Astrocyte of the cerebellum (primary cell): ENCODE measurements at regions not wholly inside any gene's neighbourhood (a gene's known extent, or its start where the extent isn't known, plus 50 kb on each side); places are given as distances from the start of the nearest gene placed in this dataset.

Experiments used
- DNase-seq: peaks from one replicate; pipeline ENCODE4 v3.0.0-alpha.2; 2011; ENCODE audit warnings: low read depth
- H3K4me3 ChIP-seq: 2 replicates; pipeline ENCODE4 v1.5.1; 2011; ENCODE audit warnings: mild to moderate bottlenecking, low read depth, low read length, moderate library complexity
- in situ Hi-C: cut with HindIII; loops from 2 replicates; pipeline ENCODE4 v1.10.0; 2017; ENCODE audit warnings: low sequenced_read_pairs
- TF ChIP-seq, protein P1 (sequence below): IDR thresholded peaks from 2 replicates; pipeline ENCODE4 v1.5.1; 2012; ENCODE audit warnings: low read length, low read depth, moderate library complexity, mild to moderate bottlenecking; ENCODE audit errors: missing control alignments

DNA sequence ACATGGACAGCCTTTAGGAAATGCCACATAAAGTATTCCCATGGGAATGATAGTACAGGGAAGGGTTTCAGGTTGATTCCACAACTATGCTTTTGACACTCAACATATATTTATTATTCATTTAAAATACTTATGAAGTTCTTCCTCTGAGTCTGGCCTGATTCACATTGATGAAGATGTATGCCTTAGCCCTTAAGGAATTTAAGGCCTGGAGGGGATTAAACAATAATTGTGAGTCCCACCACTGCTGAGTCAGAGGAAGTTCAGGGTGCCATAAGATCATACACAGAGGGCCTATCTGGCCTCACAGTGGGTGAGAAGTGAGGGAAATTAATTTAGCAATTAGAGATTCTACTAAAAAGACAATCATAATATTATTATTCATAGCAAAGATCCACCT lies 161.1 kb upstream of the SNX19 start:
- no peak for DNase-seq
- TF ChIP-seq, protein P1, sequence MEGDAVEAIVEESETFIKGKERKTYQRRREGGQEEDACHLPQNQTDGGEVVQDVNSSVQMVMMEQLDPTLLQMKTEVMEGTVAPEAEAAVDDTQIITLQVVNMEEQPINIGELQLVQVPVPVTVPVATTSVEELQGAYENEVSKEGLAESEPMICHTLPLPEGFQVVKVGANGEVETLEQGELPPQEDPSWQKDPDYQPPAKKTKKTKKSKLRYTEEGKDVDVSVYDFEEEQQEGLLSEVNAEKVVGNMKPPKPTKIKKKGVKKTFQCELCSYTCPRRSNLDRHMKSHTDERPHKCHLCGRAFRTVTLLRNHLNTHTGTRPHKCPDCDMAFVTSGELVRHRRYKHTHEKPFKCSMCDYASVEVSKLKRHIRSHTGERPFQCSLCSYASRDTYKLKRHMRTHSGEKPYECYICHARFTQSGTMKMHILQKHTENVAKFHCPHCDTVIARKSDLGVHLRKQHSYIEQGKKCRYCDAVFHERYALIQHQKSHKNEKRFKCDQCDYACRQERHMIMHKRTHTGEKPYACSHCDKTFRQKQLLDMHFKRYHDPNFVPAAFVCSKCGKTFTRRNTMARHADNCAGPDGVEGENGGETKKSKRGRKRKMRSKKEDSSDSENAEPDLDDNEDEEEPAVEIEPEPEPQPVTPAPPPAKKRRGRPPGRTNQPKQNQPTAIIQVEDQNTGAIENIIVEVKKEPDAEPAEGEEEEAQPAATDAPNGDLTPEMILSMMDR, result no peak
- in situ Hi-C loops, result no loop called here
- no peak overlapping the region for H3K4me3 ChIP-seq

- no peak for DNase-seq
- H3K4me3 ChIP-seq, result no peak overlapping the region
- TF ChIP-seq, protein P1, result no peak
- in situ Hi-C loops, result no loop called here
These were observed 162.8 kb upstream of the SNX19 start for GRCh38 chr11:131079036-131079435.

DNA sequence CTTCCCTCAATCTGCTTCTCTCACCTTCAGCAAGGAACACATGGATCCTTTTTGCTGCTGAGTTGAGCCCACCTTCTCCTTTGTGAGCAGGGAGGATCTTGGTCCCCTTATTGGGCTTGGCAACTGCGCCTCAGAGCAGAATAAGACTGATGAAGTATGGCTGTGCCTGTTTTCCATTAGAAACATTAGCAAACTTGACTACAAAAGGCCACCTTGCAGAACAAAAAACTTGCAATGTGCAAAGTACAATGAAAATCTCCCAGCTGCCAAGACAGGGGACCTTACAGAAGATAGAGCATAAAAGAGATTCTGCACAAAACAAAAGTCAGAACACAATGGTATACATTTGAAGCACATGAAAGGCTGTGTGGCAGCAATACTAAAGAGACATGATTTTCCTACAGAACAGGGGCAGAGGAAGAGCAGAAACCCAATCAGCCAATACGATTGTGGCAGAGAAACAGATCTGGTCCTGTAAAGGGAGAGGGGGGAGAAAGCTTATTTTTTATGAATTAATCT lies 173.5 kb upstream of the SNX19 start:
- DNase-seq, result no peak
- in situ Hi-C loops, result no loop called here
- no peak overlapping the region for H3K4me3 ChIP-seq
- TF ChIP-seq, protein P1, result no peak

DNA sequence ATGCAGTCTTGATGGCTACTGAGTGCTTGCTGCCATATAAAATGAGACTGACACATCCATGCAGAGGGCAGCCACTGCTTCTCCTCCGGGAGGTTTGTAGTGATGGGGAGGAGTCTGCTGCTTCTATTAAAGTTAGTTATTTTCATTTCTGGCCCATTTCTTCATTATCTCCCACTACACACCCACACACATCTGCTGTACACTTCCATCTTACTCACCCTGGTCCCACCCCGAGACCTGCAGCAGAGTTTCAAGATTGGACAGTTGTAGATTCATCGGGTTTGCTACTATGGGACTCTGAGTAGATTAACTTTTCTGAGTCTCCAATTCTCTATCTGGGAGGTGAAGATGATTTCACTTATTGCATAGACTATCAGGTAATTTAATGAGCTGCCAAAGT lies 176.2 kb upstream of the SNX19 start:
- H3K4me3 ChIP-seq, result no peak overlapping the region
- TF ChIP-seq, protein P1, result no peak
- in situ Hi-C loops, result no loop called here
- DNase-seq, result no peak

DNA sequence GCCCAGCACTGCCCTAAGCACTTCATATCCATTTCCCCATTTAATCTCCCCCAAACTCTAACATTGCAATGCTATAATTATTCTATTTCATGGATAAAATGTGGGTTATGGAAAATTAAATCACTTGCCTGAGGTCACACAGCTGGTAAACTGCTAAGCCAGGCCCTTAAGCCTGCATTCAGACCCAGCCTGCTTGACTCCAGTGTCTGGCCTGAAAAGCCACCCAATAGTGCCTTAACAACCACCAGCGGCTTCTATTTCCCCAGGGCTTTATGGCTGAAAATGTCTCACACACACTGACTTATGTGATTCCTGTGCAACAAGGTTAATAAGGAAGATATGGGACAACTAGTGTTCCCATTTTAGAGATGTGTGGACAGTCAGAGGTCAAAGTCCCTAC lies 178.5 kb upstream of the SNX19 start:
- H3K4me3 ChIP-seq, result no peak overlapping the region
- TF ChIP-seq, protein P1, result no peak
- in situ Hi-C loops, result no loop called here
- DNase-seq, result no peak

- DNase-seq, result no peak
- in situ Hi-C loops, result no loop called here
- no peak overlapping the region for H3K4me3 ChIP-seq
- TF ChIP-seq, protein P1, result no peak
These were observed 179.4 kb upstream of the SNX19 start for GRCh38 chr11:131095511-131096185.
